OCI-LY7 (cell line): ENCODE measurements at regions not wholly inside any gene's neighbourhood (a gene's known extent, or its start where the extent isn't known, plus 50 kb on each side); places are given as distances from the start of the nearest gene placed in this dataset.
"Not testable (repeated sequence)": the region's sequence is repeated elsewhere in the genome, so short reads cannot be mapped to it uniquely, and the experiment has no call there.

Experiments used
- BruUV-seq: library from RNA; stranded (reverse); fragments of 400-500 nt; replicated peaks from 2 replicates; lab custom pipeline; 2021; lab: Mats Ljungman, UMichigan
- CTCF ChIA-PET: fragments of 300-600 bp; sonication (Branson Sonifier 250); formaldehyde crosslinking; loops from one replicate; lab custom pipeline; 2022; ENCODE audit warnings: antibody characterized with exemption; ENCODE audit not compliant: unreplicated experiment; lab: Charles Lee
- POLR2A ChIA-PET: fragments of 300-600 bp; sonication (Branson Sonifier 250); formaldehyde crosslinking; loops from one replicate; lab custom pipeline; 2022; ENCODE audit warnings: antibody characterized with exemption; lab: Charles Lee
- DNase-seq: peaks from one replicate; pipeline ENCODE4 v3.0.0-alpha.2; 2015; ENCODE audit warnings: low spot score
- H2AFZ ChIP-seq: fragments of 200-600 bp; sonication (generic), shearing (Covaris generic); 2 replicates; pipeline ENCODE4 v1.6.1; 2014; ENCODE audit warnings: mild to moderate bottlenecking, antibody characterized with exemption, low read length, moderate library complexity
- H3K27ac ChIP-seq: fragments of 200-600 bp; sonication (generic); 2 replicates; pipeline ENCODE4 v1.5.1; 2014; ENCODE audit warnings: mixed run types, low read depth, mild to moderate bottlenecking, moderate library complexity, low read length, inconsistent platforms; ENCODE audit not compliant: poor library complexity, severe bottlenecking
- H3K36me3 ChIP-seq: fragments of 200-600 bp; sonication (generic); 2 replicates; pipeline ENCODE4 v1.6.1; 2014; ENCODE audit warnings: mild to moderate bottlenecking, antibody characterized with exemption, low read length, moderate library complexity, mixed read lengths; ENCODE audit not compliant: insufficient read depth
- H3K4me1 ChIP-seq: fragments of 200-600 bp; sonication (generic); 2 replicates; pipeline ENCODE4 v1.5.1; 2014; ENCODE audit warnings: mild to moderate bottlenecking, low read length; ENCODE audit not compliant: insufficient read depth, poor library complexity, severe bottlenecking
- H3K4me2 ChIP-seq: fragments of 200-600 bp; sonication (generic); 2 replicates; pipeline ENCODE4 v1.6.1; 2014; ENCODE audit warnings: mild to moderate bottlenecking, low read length
- H3K4me3 ChIP-seq: fragments of 200-600 bp; sonication (generic); 2 replicates; pipeline ENCODE4 v1.5.1; 2014; ENCODE audit warnings: mild to moderate bottlenecking, low read depth, low read length; ENCODE audit not compliant: poor library complexity, severe bottlenecking
- H3K79me2 ChIP-seq: fragments of 200-600 bp; sonication (generic); 2 replicates; pipeline ENCODE4 v1.6.1; 2016; ENCODE audit warnings: low read depth, mild to moderate bottlenecking, low read length, moderate library complexity, mixed read lengths; ENCODE audit not compliant: insufficient read depth
- H3K9me2 ChIP-seq: fragments of 200-600 bp; sonication (generic); 2 replicates; pipeline ENCODE4 v1.6.1; 2016; ENCODE audit warnings: mild to moderate bottlenecking, low read length, mixed read lengths; ENCODE audit not compliant: insufficient read depth
- H3K9me3 ChIP-seq: fragments of 200-600 bp; sonication (generic); 2 replicates; pipeline ENCODE4 v1.6.1; 2014; ENCODE audit warnings: mild to moderate bottlenecking, mixed run types, low read length, mixed read lengths
- H4K20me1 ChIP-seq: fragments of 200-600 bp; sonication (generic); 2 replicates; pipeline ENCODE4 v1.6.1; 2014; ENCODE audit warnings: mild to moderate bottlenecking, antibody characterized with exemption, low read length, moderate library complexity, mixed read lengths; ENCODE audit not compliant: insufficient read depth
- CTCF ChIP-seq: fragments of 200-600 bp; sonication (generic); conservative IDR thresholded peaks from 2 replicates; pipeline ENCODE4 v1.5.1; 2014; ENCODE audit warnings: mild to moderate bottlenecking, antibody characterized with exemption, low read length, moderate library complexity, mixed read lengths
- EZH2phosphoT487 ChIP-seq: fragments of 200-600 bp; sonication (generic); IDR thresholded peaks from 2 replicates; pipeline ENCODE4 v1.6.1; 2018; ENCODE audit warnings: low read depth, borderline replicate concordance, mild to moderate bottlenecking, mixed run types, antibody characterized with exemption, low read length, moderate library complexity, mixed read lengths
- intact Hi-C: fragments of 100-400 bp; cut with micrococcal nuclease; formaldehyde crosslinking; loops from one replicate; pipeline ENCODE4 v1.10.0; 2022; ENCODE audit not compliant: unreplicated experiment

GRCh38 chr12:63496654-63497053, 171.6 kb downstream of the DPY19L2 start:
- H3K4me2 ChIP-seq = no peak overlapping the region
- H3K27ac ChIP-seq = no peak overlapping the region
- no TSS peak for BruUV-seq
- H3K9me3 ChIP-seq = 0 out of 2 replicates have a peak, but pooled peaks cover 4% of the 10 kb centered on the region
- DNase-seq = no peak
- no peaks in the 10 kb centered on the region for H4K20me1 ChIP-seq
- no peak overlapping the region for H2AFZ ChIP-seq
- H3K79me2 ChIP-seq = no peaks in the 10 kb centered on the region
- ChIA-PET CTCF (no interaction called here), POLR2A (interaction anchor here (0.6 kb wide), 1 partner anchor 225 kb away, joined by 3 read pairs; no protein-coding TSS in a partner anchor)
- intact Hi-C loops = no loop called here
- no peak for TF ChIP-seq CTCF
- no peaks in the 10 kb centered on the region for H3K4me1 ChIP-seq
- no peaks in the 10 kb centered on the region for H3K9me2 ChIP-seq
- H3K4me3 ChIP-seq = no peak overlapping the region
- H3K36me3 ChIP-seq = no peaks in the 10 kb centered on the region

- DNase-seq = no peak
- H3K79me2 ChIP-seq = no peaks in the 10 kb centered on the region
- intact Hi-C loops = no loop called here
- BruUV-seq = no TSS peak
- no peak overlapping the region for H3K4me3 ChIP-seq
- CTCF ChIA-PET = no interaction called here
- no peaks in the 10 kb centered on the region for H3K4me1 ChIP-seq
- no peak overlapping the region for H3K4me2 ChIP-seq
- TF ChIP-seq CTCF (no peak), EZH2phosphoT487 (no peak)
- no peaks in the 10 kb centered on the region for H3K36me3 ChIP-seq
- no peaks in the 10 kb centered on the region for H4K20me1 ChIP-seq
- H3K9me3 ChIP-seq = 0 out of 2 replicates have a peak, but pooled peaks cover 4% of the 10 kb centered on the region
- POLR2A ChIA-PET = interaction anchor here (0.6 kb wide), 1 partner anchor 225 kb away, joined by 3 read pairs; no protein-coding TSS in a partner anchor
- H3K27ac ChIP-seq = no peak overlapping the region
- no peak overlapping the region for H2AFZ ChIP-seq
- no peaks in the 10 kb centered on the region for H3K9me2 ChIP-seq
These were observed 172.3 kb downstream of the DPY19L2 start for GRCh38 chr12:63495974-63496373.

GRCh38 chr12:63493357-63493756, 174.9 kb downstream of the DPY19L2 start:
- CTCF ChIA-PET, intact Hi-C loops, H3K27ac ChIP-seq, H3K79me2 ChIP-seq, POLR2A ChIA-PET, H3K4me2 ChIP-seq, BruUV-seq, H2AFZ ChIP-seq, DNase-seq, H3K36me3 ChIP-seq, H3K9me3 ChIP-seq, H3K9me2 ChIP-seq, H3K4me3 ChIP-seq, H3K4me1 ChIP-seq, H4K20me1 ChIP-seq: not testable (repeated sequence)
